Gastroesophageal sphincter (tissue), 4 donors: ENCODE measurements at regions not wholly inside any gene's neighbourhood (a gene's known extent, or its start where the extent isn't known, plus 50 kb on each side); places are given as distances from the start of the nearest gene placed in this dataset.

ENCODE experiments used
- ATAC-seq: fragments of 150-250 bp; one replicate; pipeline ENCODE4 v1.9.1; 2016; ENCODE audit warnings: mild to moderate bottlenecking, moderate library complexity
- H3K27ac ChIP-seq, 4 donors: fragments of 200-600 bp; sonication (generic) in 3 of 4; 1 replicate in 3 of 4; 2 replicates in 1 of 4; pipeline ENCODE4 v1.5.1; 2016 to 2019
- H3K27me3 ChIP-seq: fragments of 200-600 bp; sonication (generic); one replicate; pipeline ENCODE4 v1.5.1; 2019
- H3K36me3 ChIP-seq, 2 donors: fragments of 200-600 bp; sonication (generic); one replicate each; pipeline ENCODE4 v1.5.1; 2019; ENCODE audit warnings: control low read depth in 1 of 2
- H3K4me1 ChIP-seq, 3 donors: fragments of 200-600 bp; sonication (generic); 1 replicate in 2 of 3; 2 replicates in 1 of 3; pipeline ENCODE4 v1.5.1; 2016 to 2019; ENCODE audit warnings: control low read depth in 2 of 3
- H3K4me3 ChIP-seq, 2 donors: fragments of 200-600 bp; sonication (generic); one replicate each; pipeline ENCODE4 v1.5.1; 2019; ENCODE audit warnings: mild to moderate bottlenecking in 1 of 2, moderate library complexity in 1 of 2
- H3K9me3 ChIP-seq, 3 donors: fragments of 200-600 bp; sonication (generic); one replicate each; pipeline ENCODE4 v1.5.1; 2017 to 2019; ENCODE audit warnings: control low read depth in 2 of 3
- CTCF ChIP-seq, 4 experiments: fragments of 200-600 bp in 2 of 4; fragments of 450-650 bp in 2 of 4; sonication (generic) in 1 of 4; IDR thresholded peaks; one replicate each; pipeline ENCODE4 v1.5.1; 2017 to 2019; ENCODE audit warnings: antibody characterized with exemption in 4 of 4, mild to moderate bottlenecking in 2 of 4, moderate library complexity in 2 of 4
- EP300 ChIP-seq: sonication (generic); formaldehyde crosslinking; IDR thresholded peaks from one replicate; pipeline ENCODE4 v1.6.1; 2017; ENCODE audit warnings: antibody characterized with exemption, mild to moderate bottlenecking
- POLR2A ChIP-seq, 2 donors: fragments of 450-650 bp; IDR thresholded peaks; one replicate each; pipeline ENCODE4 v1.6.1; 2017; ENCODE audit warnings: antibody characterized with exemption in 2 of 2, mild to moderate bottlenecking in 2 of 2, moderate library complexity in 1 of 2
- POLR2AphosphoS5 ChIP-seq: sonication (generic); formaldehyde crosslinking; IDR thresholded peaks from one replicate; pipeline ENCODE4 v1.6.1; 2017; ENCODE audit warnings: antibody characterized with exemption
- WGBS, 2 donors: methylation state at CpG; one replicate each; pipeline ENCODE4 v1.1.5; 2018; ENCODE audit warnings: low coverage in 1 of 2; 5-methylcytosine and 5-hydroxymethylcytosine counted together

DNA sequence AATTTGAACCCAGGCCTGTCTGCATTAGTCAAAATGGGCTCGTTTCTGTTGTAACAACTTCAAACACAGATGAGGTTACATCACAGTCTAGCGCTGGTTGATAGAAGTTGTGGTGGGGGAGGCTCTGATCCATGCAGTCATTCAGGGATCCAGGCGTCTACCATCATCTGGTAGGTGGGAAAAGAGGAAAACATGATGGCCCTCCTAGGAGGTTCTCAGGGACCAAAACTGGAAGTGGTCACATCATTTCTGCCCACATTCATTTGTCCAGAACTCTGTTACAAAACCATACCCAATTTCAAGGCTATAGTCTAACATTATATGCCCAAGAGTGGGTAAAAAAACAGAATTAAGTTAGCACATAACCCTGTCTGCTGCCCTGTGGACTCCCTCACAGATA lies 135.1 kb downstream of the PHETA1 start:
- no peaks in the 10 kb centered on the region for H3K36me3 ChIP-seq
- 82 to 88% methylated on average over 1 to 3 of the region's 3 CpGs for WGBS, 2 donors
- no peak overlapping the region for H3K27ac ChIP-seq
- peaks cover 0 to 31% (median 0%) of the 10 kb centered on the region in 3 donors for H3K9me3 ChIP-seq
- H3K4me1 ChIP-seq, result no peaks in the 10 kb centered on the region
- ATAC-seq, result no peak
- TF ChIP-seq POLR2AphosphoS5 (no peak), EP300 (no peak), CTCF (IDR thresholded peaks at IDR 0.05) (no peak), POLR2A (IDR thresholded peaks at IDR 0.05) (no peak)
- H3K4me3 ChIP-seq, result no peak overlapping the region
- peaks cover 53% of the 10 kb centered on the region for H3K27me3 ChIP-seq

GRCh38 chr12:111230649-111231048 lies 138.2 kb downstream of the PHETA1 start:
- no peaks in the 10 kb centered on the region for H3K36me3 ChIP-seq
- no peak for ATAC-seq
- TF ChIP-seq EP300 (no peak), POLR2A (IDR thresholded peaks at IDR 0.05) (no peak), CTCF (IDR thresholded peaks at IDR 0.05) (no peak), POLR2AphosphoS5 (no peak)
- peaks cover 0 to 17% (median 0%) of the 10 kb centered on the region in 3 donors for H3K9me3 ChIP-seq
- H3K27ac ChIP-seq, result no peak overlapping the region
- no peak overlapping the region for H3K4me3 ChIP-seq
- H3K4me1 ChIP-seq, result no peaks in the 10 kb centered on the region
- 49 to 50% methylated on average over 3 of the region's 3 CpGs for WGBS, 2 donors
- peaks cover 74% of the 10 kb centered on the region for H3K27me3 ChIP-seq

GRCh38 chr12:111228916-111229666 lies 139.8 kb downstream of the PHETA1 start:
- 88 to 89% methylated on average over 4 of the region's 5 CpGs for WGBS, 2 donors
- peaks cover 0 to 5% (median 0%) of the 10 kb centered on the region in 3 donors for H3K9me3 ChIP-seq

GRCh38 chr12:111227476-111228420 lies 141.1 kb downstream of the PHETA1 start:
- 75 to 80% methylated on average over 5 to 6 of the region's 10 CpGs for WGBS, 2 donors
- Histone ChIP-seq H3K27me3 (peaks cover 78% of the 10 kb centered on the region), H3K36me3 (no peaks in the 10 kb centered on the region), H3K9me3 (no peaks in the 10 kb centered on the region), H3K4me1 (no peaks in the 10 kb centered on the region), H3K4me3 (no peak overlapping the region), H3K27ac (no peak overlapping the region)
- ATAC-seq, result no peak
- TF ChIP-seq POLR2AphosphoS5, result no peak
- no peak for TF ChIP-seq EP300
- TF ChIP-seq POLR2A (IDR thresholded peaks at IDR 0.05), result no peak
- TF ChIP-seq CTCF (IDR thresholded peaks at IDR 0.05), result no peak

More at GRCh38 chr12:111228916-111229666, 139.8 kb downstream of the PHETA1 start:
- Histone ChIP-seq H3K27me3 (peaks cover 82% of the 10 kb centered on the region), H3K27ac (no peak overlapping the region), H3K36me3 (no peaks in the 10 kb centered on the region), H3K4me3 (no peak overlapping the region), H3K4me1 (no peaks in the 10 kb centered on the region)
- no peak for TF ChIP-seq EP300
- TF ChIP-seq POLR2AphosphoS5, result no peak
- TF ChIP-seq POLR2A (IDR thresholded peaks at IDR 0.05), result no peak
- TF ChIP-seq CTCF (IDR thresholded peaks at IDR 0.05), result no peak
- no peak for ATAC-seq
